Esophagus mucosa (tissue), 1 donor: ENCODE measurements at regions not wholly inside any gene's neighbourhood (a gene's known extent, or its start where the extent isn't known, plus 50 kb on each side); places are given as distances from the start of the nearest gene placed in this dataset.

Source experiments
- ATAC-seq: fragments of 200-7000 bp; cut with Tn5 transposase; one replicate; pipeline ENCODE4 v1.9.1; 2020
- donor health status: DM: yes; HTN: yes; CAD: no.

DNA sequence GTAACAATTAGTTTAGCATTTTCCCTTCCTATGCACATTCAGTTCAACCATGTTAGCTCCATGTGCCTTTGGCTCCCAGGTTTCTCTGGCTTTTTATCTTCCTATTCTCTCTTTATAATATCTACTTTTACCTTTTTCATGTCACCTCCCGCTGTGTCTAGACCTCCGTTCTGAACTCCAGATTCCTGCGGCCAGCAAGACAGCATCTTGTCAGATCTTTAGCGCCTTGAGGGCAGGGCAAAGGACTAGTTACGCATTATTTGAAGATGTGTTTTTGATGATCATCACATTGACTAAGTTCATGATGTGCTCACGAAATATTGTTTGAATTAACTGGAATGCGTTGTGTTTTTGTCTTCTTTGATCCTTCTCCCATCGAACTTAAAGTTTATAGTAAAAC, 1126.8 kb downstream of the CDH11 start:
- ATAC-seq, result no peak

DNA sequence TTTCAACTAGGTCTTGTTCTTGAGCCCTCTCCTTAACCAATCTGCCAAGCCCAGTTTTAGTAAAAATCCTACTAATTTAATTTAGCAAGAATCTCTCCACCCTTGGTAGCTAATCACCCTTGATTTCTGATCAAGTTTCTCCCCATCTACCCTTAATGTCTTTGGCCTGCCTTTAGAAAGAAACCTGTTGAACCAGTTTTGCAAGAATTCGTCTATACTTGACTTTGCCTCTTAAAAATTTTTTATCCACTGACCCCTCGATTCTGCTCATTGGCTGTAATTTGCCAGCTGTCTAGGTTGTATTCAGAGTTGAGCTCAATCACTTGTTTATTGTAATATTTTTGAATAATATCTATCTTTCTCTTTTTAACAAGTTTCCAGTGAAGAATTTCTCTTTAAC, 1138.5 kb downstream of the CDH11 start:
- no peak for ATAC-seq

DNA sequence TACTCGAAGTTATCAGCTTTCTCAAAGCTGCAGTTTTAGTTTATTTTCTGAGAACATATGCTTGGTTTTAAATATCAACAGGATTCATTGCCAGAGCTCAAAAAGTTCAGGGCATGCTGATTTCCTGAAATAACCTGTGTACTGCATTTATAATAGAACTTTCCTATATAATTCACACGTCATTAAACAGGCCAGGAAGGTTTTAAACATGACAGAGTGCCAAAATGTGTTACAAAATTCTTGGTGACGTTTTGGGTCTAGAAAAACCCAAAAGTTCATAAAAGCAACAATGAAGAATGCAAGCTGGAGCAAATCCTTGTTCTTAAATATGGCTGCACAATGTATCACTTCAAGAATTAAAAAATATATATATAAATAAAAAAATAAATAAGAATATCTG, 1139.1 kb downstream of the CDH11 start:
- ATAC-seq, result no peak

DNA sequence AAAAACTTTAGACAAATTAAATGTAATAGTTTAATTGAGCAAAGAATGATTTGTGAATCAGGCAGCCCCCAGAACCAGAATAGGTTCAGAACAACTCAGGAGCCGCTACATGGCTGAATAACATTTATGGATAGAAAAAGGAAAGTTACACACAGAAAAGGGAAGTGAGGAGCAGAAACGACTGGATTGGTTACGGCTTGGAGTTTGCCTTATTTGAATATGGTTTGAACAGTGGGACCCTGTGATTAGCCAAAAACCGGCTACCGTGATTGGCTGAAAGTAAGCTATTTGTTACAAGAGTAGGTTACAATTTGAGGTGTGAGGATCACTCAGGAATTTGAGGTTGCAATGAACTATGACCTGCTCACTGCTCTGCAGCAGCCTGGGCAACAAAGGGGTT, 1139.8 kb downstream of the CDH11 start:
- ATAC-seq, result no peak

DNA sequence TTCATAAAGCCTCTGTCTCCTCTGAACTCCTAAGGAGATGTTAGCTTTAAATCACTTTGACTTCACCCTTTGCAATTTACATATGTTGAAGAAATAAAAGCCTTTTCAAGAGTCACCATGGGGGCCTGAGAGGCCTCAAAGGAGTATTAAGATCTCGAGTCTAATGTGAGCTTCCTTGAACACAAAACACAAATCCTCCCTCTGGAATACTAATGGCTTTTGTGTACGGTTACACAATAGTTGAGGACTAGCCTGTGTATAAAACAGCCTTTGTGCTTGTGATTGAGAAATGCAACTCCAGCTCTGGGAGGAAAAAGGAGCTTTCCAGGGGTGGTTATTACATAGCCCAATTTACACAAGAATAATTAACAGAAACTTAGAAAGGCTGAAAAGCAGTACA, 1140.2 kb downstream of the CDH11 start:
- no peak for ATAC-seq

DNA sequence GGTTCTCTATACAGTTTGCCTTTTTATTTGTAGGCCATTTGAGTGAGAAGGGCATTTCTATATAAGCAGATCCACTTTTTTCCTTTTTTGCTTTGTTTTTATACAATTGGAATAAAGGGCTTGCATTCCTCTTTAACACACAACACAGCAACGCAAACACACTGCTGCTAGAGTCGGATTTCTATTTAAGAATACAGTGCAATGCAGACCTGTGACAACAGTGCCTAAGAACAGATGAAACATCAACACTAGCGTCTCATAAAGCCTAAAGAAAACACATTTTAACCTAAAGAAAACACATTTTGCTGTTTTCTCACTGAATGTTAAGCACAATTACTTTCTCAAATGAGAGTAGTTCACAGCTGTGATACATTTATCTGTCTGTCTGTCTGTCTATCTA, 1141.1 kb downstream of the CDH11 start:
- no peak for ATAC-seq

DNA sequence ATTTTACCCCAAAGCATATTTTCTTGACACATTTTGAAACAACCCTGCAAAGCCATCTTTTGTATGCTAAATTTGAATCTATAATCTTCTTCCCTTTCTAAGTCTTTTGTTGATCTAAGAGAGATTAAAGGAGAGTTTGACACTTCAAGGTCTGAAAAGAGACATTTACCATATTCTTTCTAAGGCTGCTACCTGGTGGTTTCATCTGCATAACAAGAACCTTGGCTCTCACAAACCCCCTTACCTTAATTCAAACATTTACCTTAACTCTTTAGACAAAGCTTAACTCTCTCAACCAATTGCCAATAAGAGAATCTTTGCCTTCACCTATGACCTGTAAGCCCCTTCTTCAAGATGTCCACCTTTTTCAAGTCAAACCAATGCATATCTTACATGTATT, 1143.6 kb downstream of the CDH11 start:
- ATAC-seq, result no peak

DNA sequence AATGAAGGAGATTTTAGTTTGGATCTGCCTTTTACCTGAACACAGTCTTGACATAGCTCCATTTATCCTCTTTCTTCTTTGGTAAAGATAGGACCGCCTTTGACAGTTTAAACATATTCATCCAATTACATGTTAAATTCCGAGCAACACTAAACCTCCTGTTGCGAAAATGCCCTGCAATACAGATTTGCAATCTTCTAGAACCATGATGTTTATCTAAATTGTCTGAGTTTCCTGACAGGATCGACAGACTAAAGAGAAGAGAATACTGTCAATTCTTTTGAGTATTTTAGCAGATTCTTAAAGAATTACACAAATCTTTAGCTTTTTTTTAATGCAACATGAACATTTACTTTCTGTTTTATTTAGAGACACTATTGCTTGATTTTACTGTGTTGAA, 1145.5 kb downstream of the CDH11 start:
- ATAC-seq, result no peak

DNA sequence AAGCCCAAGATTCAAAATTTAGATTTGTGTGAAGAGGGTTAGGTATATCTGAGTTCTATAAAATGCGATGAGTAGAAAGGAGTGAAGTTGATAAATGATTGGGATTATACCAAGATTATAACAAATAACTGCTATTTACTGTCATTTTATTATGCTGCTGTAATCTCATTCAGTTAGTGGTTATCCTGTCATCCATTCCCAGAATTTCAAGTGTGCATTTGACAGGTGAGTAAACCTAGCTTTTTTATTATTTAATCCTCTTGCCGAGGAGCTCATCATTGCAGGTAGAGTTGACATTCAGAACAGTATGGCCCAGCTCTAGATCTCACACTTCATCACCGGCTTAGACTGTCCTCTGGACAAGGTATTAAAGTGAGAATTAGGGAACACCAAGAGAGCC, 1146.2 kb downstream of the CDH11 start:
- ATAC-seq, result no peak

DNA sequence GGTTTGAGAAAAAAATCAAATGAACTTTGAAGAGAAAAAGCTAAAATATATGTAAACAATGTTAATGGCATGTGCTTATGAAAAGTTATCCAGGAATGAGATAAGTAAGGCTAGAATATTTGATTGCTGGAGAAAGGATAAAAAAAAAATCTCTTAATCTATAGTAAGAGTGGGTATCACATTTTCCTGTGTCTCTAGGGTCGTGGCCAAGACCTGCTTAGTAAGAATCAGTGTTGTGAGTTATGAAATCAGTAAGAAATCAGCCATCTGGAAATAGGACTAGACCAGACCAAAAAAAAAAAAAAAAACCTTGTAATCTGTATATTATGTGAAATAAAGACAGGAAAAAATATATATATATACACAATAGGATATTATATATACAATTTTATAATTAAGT, 1153.9 kb downstream of the CDH11 start:
- ATAC-seq, result no peak

DNA sequence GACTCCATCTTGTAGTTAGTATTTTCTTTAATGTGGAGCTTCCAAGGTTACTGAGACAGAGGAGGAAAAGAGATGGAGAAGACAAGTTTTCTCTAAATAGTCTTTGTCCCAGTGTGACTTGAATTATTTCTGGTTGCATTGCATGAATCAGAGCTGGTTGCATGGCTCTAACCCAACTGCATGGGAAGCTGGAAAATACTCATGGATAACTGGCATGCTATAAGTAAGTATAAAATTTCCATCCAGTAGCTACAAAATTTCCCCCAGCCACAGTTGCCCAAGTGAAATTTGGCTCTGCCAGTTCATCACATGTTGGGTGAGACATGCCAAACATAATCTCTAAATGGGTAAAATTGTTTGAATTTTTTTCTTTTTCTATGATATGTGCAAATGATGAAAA, 1161.5 kb downstream of the CDH11 start:
- no peak for ATAC-seq

DNA sequence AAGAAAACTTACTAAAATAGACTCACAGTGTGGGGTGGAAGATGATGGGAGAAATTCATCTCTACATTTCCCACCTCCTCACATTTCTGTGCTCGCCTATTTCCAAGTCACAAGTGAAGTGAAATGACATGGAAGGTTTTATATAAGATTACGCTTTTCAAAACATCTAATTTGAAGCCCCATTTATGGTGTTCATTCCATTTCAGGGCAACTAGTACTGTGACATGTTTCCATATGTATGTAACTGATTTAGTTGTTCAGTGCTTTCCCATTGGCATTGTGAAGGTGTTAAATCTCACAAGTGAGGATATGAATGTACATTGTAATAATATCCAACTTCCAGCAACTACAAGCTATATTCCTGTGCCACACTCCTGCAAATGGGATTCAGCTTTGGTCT, 1174.8 kb downstream of the CDH11 start:
- no peak for ATAC-seq

DNA sequence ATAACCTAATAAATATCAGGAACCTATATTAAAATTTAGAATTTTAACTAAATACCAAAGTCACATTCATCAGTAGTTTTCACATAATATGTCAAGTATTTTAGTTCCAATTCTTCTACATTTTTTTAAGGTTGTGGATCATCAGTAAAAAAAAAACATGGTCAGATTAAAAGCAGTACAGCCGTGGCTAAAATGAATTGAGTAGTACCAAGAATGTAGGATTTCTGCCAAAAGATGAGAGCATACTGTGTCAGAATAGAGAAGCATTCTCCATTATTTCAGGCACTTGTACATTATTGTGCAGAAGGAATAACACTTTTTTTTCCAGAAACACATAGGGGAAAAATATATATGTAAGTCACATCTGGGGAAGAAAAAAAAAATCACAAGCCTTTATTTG, 1176.1 kb downstream of the CDH11 start:
- ATAC-seq, result no peak

DNA sequence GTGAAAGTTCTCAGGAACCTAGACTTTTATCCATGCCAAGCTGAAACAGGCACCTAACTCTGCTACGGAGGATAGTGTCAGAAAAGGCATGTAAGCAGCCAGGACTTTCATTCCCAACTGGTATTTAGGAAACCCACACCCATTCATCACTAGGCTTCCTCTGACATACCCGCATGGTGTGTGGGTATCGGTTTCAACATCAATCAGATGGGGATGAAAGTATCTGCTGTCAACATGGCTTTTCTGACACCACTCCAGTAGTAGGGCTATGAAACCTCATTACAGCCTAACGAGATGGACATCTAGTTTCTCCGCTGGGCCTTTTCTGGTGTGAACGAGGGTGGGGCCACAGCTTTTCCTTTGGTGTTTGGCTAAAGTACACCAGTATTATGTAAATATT, 1178.3 kb downstream of the CDH11 start:
- no peak for ATAC-seq

DNA sequence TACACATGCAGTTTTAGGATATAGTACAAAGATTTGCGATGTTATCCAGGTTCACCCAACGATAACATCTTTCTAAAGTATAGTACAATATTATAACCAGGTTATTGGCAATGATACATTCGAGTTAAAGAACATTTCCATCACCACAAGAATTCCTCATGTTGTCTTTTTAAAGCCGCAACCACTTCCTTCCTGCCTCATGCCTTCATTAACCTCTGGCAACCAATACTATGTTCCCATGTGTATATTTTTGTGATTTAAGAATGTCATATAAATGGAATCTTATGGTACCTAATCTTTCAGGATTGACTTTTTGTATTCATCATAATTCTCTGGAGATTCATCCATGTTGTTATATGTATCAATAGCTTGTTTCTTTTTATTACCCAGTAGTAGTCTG, 1183.2 kb downstream of the CDH11 start:
- ATAC-seq, result no peak

DNA sequence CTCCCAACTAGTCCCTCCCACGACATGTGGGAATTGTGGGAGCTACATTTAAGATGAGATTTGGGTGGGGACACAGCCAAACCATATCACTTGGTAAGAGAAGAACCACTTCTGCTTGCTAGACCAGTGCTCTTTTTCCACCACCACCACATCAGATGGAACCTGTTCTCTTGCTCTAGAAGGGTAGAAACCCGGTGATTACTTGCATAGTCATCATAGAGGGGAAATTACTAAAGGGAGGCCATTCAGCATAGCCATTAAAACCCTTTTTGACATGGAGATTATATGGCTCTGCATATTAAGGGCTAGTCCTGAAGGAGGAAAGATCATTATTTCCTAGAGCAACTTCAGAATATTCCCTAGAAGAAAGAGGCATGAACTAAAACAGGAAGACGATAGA, 1188.0 kb downstream of the CDH11 start:
- ATAC-seq, result no peak

DNA sequence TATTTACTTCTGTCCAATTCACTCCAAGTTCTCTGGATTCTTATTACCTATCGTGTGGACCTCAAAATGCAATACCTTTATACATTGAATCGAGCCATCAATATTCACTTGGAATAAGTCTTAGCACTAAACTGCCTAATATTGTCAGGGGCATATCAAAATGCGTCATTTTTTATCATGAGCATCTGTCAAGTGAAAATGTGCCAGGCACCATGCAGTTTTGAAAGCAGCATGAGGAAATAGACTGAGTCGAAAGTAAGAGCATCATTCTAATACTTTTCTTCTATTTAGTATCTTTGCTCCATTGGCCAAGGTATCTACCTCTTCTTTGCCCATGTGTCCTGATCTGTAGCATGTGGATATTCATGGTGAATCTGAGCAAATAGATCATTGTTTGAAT, 1193.4 kb downstream of the CDH11 start:
- ATAC-seq, result no peak

DNA sequence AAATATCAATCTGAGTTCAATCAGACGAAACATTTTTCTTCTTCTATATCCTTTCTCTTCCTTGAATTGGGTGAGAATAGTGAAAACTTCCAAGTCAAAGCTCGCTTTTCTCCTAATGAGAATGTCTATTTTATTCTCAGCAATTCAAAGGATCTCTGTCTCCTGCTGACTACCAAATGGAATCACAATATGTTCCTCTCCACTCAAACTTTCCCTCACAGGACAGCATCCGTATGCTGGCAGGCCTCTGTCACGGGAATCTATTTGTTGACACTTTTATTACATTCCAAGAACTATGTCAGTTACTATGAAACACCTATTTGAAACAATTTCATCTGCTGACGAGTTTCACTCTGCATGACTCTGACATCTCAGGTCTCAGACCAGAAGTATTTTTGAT, 1196.6 kb downstream of the CDH11 start:
- no peak for ATAC-seq

DNA sequence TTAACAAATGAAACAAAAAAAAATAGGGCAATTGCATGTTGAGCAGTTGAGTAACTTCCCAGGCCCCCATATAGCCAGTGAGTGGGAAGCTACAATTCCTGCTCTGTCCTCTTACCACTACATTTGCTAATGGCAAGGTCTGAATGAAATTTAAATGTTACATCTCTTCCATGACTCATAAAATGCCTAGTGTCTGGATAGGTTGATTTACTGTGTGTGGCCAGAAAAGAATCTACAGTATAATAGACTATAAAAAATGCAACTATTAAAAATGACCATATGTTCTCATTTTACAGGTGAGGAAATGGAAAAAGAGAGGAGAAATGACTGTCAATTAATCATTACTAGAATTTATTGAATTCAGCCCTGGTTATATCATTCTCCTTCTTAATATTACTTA, 1199.3 kb downstream of the CDH11 start:
- ATAC-seq, result no peak

DNA sequence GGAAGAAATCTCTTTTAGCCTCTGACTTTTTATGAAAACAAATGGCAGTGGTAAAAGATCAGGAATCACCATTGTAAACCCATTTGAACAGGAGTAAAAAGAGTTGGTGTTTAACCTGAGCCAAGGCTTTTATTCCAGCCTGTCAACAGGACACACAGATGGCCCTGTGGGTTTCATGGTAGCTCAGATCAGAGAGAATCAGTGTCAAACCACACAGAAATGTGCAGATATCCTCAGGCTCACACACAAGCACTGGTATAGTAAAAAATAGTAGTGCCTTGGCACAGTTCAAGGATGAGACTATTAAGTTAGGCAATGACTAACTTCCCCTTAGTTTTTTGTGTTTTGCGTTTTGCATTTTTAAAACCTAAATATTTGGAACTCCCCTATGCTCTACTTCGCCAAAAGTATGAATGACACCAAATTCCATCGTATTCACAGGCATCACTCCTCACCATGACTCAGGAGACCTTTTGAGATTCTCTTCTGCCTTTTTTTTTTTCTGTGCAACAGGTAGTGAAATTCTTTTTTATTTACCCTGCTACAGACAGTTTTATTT, 1200.0 kb downstream of the CDH11 start:
- ATAC-seq, result no peak

DNA sequence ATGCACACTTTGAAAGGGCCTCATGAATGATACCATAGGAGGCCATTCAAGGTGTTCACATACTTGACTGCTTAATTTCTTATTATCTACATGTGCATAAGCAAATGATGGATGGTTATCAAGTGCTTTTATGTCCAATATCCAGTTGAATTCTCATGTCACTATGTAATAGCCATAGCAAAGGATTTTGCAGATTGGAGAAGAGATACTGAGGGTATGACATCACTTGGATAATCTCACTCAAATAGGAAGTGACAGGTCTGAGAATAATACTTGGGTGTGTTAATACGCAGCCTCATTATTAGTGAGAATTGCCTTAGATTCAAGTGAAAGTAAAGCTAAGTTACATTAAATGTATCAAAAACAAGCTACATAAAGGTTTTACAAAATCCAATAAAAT, 1208.6 kb downstream of the CDH11 start:
- ATAC-seq, result no peak

DNA sequence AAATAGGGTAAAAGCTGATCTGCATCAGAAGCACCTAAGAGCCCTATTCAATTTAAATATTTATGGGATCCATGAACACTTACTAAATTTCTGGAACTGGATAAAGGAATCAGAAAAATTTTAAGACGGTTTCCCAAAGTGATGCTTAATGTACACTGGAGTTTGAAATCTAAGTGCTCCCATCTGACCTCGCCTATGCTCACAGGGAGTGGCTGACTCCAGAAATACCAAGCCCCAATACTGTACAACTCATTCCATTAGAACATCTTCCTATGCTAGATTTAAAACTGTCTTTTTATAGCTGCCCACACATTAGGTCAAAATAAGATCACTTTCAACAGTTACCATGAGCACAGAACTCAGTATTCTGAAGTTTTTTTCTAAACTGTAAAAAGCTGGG, 1214.6 kb downstream of the CDH11 start:
- ATAC-seq, result no peak

DNA sequence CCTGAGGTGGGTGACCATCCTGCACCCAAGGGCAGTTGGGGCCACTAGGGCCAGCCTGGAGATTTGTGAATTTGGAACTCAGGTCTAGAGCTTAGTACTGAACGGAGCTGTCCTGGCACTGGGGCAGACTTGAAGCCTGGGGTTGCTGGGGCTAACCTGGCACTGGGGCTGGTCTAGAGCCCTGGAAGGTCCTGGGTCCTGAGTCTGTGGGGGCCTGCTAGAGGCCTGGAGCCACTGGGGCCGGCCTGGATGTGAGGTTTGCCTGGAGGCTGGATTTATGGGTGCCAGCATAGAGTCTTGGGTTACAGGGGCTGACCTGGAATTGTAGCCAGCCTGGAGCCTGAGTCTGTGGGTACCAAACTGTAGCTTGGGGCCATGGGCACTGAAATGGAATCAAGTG, 1216.9 kb downstream of the CDH11 start:
- ATAC-seq, result no peak

DNA sequence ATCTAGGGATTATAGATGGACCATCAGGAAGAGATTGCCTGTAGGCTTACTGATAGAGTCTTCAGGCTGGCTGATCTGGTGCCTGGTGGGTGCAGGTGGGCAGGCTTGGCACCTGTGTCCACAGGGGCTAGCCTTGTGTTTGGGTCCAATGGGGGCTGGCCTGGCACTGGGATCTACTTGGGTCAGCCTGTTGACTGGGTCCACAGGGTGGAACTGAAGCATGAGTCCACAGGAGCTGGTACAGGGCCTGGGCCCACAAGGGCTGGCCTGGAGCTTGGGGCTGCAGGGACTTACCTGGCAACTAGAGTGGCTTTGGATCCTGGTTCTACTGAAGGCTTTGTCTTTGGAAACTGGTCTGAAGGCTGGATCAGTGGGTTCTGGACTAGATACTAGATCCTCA, 1217.7 kb downstream of the CDH11 start:
- ATAC-seq, result no peak

DNA sequence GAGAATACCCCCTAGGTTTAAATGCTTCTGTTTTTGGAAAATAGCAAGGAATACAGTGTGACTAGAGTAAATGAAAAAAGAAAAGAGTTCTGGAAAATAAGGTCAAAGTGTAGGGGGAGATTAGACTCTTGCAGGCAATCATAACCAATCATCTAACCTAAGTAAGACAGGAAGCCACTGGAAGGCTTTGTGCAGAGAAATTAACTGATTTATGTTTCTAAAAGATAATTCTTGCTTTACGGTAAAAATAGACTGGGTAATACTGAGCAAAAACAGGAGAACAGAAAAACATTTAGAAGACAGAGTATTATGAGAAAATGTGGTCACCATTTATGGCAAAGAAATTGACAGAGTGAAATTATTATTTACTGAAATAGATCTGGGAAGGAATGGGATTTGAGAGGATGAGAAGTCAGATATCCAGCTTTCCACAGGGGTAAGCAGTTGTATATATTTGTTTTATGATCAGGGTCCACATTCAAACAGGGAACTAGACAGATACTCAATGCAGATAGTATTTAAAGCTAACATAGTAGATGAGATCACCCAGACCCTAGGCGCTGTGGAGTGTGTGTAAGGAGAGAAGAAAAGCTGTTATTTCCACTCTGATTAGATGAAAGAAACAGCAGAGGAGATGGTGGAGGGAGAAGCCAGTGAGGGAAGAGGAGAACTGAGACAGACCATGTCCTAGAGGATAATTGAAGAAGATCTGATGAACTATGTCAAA, 1225.3 kb downstream of the CDH11 start:
- ATAC-seq, result no peak
